Left lung (tissue), 4 donors: ENCODE measurements at regions not wholly inside any gene's neighbourhood (a gene's known extent, or its start where the extent isn't known, plus 50 kb on each side); places are given as distances from the start of the nearest gene placed in this dataset.

ENCODE experiments used
- ATAC-seq: fragments of 200-7000 bp; cut with Tn5 transposase; one replicate; pipeline ENCODE4 v1.9.1; 2020; ENCODE audit warnings: moderate library complexity
- DNase-seq, 4 donors: peaks; one replicate each; pipeline ENCODE4 v3.0.0-alpha.2; 2013 to 2020
- H3K27ac ChIP-seq, 2 donors: fragments of 200-600 bp; sonication (generic) in 1 of 2; one replicate each; pipeline versions ENCODE4 v1.5.0 to v1.8.0; 2020 to 2021
- H3K27me3 ChIP-seq, 2 donors: fragments of 200-600 bp; sonication (generic) in 1 of 2; one replicate each; pipeline versions ENCODE4 v1.5.0 to v1.8.0; 2020 to 2021
- H3K36me3 ChIP-seq, 2 donors: fragments of 200-600 bp; sonication (generic) in 1 of 2; one replicate each; pipeline versions ENCODE4 v1.5.0 to v1.8.0; 2020 to 2021
- H3K4me1 ChIP-seq, 2 donors: fragments of 200-600 bp; one replicate each; pipeline ENCODE4 v1.8.0; 2021
- H3K4me3 ChIP-seq, 2 donors: fragments of 200-600 bp; sonication (generic) in 1 of 2; one replicate each; pipeline versions ENCODE4 v1.5.0 to v1.8.0; 2020 to 2021; ENCODE audit warnings: mild to moderate bottlenecking in 1 of 2
- H3K9me3 ChIP-seq, 2 donors: fragments of 200-600 bp; sonication (generic) in 1 of 2; one replicate each; pipeline versions ENCODE4 v1.5.0 to v1.8.0; 2020 to 2021
- intact Hi-C, 2 donors: fragments of 100-400 bp; cut with DNase I; formaldehyde crosslinking; loops; one replicate each; pipeline versions ENCODE4 v1.11.2 to v1.14.2; 2022
- TF ChIP-seq, protein P1 (sequence below), 2 donors: fragments of 200-600 bp; sonication (generic) in 1 of 2; IDR thresholded peaks; one replicate each; pipeline versions ENCODE4 v1.5.0 to v1.8.0; 2021; ENCODE audit warnings: antibody characterized with exemption in 2 of 2
- donor health status: DM: no; HTN: yes; CAD: no.
- donor health status: DM: no; HTN: no; CAD: no.

DNA sequence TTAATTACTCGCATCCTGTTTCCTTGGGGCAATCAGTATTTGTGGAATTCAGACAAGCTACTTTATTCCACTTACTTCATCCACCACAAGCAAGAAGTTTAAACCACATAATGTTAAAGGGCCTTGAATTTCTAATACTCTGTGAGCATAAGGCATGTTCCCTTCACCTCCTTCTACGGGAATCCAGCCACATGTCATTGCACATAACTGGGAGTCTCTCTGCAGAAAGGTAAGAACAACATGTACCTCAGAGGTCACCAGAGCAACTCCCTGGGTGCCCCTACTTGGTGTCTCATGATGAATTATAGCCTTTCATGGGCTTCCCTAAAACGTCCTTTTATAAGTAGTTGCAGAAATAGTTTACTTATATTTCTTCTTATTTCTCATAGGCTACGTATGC lies 553.2 kb downstream of the DTWD2 start:
- DNase-seq (no peak), ATAC-seq (no peak)
- Histone ChIP-seq H3K4me1 (no peaks in the 10 kb centered on the region), H3K27ac (no peak overlapping the region), H3K27me3 (no peaks in the 10 kb centered on the region), H3K9me3 (no peaks in the 10 kb centered on the region), H3K4me3 (no peak overlapping the region), H3K36me3 (no peaks in the 10 kb centered on the region)
- intact Hi-C loops, result no loop called here
- TF ChIP-seq, protein P1, sequence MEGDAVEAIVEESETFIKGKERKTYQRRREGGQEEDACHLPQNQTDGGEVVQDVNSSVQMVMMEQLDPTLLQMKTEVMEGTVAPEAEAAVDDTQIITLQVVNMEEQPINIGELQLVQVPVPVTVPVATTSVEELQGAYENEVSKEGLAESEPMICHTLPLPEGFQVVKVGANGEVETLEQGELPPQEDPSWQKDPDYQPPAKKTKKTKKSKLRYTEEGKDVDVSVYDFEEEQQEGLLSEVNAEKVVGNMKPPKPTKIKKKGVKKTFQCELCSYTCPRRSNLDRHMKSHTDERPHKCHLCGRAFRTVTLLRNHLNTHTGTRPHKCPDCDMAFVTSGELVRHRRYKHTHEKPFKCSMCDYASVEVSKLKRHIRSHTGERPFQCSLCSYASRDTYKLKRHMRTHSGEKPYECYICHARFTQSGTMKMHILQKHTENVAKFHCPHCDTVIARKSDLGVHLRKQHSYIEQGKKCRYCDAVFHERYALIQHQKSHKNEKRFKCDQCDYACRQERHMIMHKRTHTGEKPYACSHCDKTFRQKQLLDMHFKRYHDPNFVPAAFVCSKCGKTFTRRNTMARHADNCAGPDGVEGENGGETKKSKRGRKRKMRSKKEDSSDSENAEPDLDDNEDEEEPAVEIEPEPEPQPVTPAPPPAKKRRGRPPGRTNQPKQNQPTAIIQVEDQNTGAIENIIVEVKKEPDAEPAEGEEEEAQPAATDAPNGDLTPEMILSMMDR (IDR thresholded peaks at IDR 0.05), result no peak

DNA sequence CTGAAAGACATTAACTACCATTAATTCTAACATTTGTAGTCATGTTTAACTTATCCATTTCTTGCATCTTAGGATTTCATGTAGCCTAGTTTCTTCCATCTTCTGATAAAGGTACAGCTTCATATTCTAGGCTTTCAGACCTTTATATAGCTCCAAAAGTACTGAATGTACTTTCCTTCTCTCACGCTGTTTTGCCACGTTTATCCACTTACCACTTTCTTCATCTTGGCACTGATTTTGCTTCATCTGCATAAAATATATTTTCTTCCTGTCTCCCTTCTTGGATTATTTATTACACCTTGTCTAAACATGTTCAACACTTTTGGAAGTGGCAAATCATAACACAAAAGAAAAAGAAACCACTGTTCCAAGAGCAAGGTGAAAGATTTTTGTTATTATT lies 553.8 kb downstream of the DTWD2 start:
- intact Hi-C loops, result no loop called here
- no peak overlapping the region for H3K27ac ChIP-seq
- no peaks in the 10 kb centered on the region for H3K36me3 ChIP-seq
- H3K4me3 ChIP-seq, result no peak overlapping the region
- no peak for DNase-seq
- TF ChIP-seq, protein P1 (IDR thresholded peaks at IDR 0.05), result no peak
- no peaks in the 10 kb centered on the region for H3K4me1 ChIP-seq
- no peaks in the 10 kb centered on the region for H3K27me3 ChIP-seq
- H3K9me3 ChIP-seq, result no peaks in the 10 kb centered on the region
- no peak for ATAC-seq

DNA sequence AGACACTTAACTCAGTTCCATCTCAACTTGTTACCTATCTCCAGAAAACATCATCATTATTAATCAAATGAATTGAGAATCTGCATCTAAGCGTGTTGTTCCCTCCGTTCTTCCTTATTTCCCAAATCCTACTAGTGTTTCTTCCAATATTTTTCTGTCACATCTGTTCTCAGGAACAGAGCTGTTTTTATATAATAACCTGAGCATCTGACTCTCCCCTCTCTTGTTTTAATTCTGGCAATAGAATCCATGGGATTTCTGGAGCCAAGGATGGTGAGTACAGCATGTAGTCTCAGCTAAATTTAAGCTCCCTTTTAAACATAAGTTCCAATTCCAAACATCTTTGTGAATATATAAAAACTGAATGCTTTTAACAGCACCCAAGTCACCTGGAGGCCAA lies 558.3 kb downstream of the DTWD2 start:
- ATAC-seq (no peak), DNase-seq (no peak)
- Histone ChIP-seq H3K9me3 (peaks cover 0 to 13% of the 10 kb centered on the region in 2 donors), H3K4me3 (no peak overlapping the region), H3K4me1 (no peaks in the 10 kb centered on the region), H3K27ac (no peak overlapping the region), H3K27me3 (no peaks in the 10 kb centered on the region), H3K36me3 (no peaks in the 10 kb centered on the region)
- intact Hi-C loops, result no loop called here
- TF ChIP-seq, protein P1 (IDR thresholded peaks at IDR 0.05), result no peak

DNA sequence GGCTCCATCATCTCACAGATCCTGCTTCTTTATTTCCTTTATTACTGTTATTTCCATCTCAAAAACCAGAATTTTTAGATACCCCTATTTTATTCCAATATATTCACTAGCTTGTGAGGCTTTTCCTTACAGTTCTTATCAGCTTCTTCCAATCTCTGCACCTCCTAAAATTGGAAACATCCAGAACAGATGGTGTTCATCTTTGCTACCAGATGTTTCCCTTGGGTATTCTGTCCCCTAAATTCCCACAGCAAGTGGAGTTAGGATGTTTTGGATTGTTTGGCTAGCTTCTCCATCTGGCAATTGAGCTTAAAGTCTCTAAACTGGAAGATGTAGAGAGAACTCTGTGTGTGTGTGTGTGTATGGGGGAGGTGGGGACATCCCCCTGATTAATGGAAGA lies 580.4 kb downstream of the DTWD2 start:
- H3K27ac ChIP-seq, result no peak overlapping the region
- no peak for ATAC-seq
- intact Hi-C loops, result no loop called here
- no peak overlapping the region for H3K4me3 ChIP-seq
- H3K4me1 ChIP-seq, result no peaks in the 10 kb centered on the region
- no peaks in the 10 kb centered on the region for H3K36me3 ChIP-seq
- no peaks in the 10 kb centered on the region for H3K27me3 ChIP-seq
- TF ChIP-seq, protein P1 (IDR thresholded peaks at IDR 0.05), result no peak
- peaks cover 0 to 8% of the 10 kb centered on the region in 2 donors for H3K9me3 ChIP-seq
- DNase-seq, result no peak

DNA sequence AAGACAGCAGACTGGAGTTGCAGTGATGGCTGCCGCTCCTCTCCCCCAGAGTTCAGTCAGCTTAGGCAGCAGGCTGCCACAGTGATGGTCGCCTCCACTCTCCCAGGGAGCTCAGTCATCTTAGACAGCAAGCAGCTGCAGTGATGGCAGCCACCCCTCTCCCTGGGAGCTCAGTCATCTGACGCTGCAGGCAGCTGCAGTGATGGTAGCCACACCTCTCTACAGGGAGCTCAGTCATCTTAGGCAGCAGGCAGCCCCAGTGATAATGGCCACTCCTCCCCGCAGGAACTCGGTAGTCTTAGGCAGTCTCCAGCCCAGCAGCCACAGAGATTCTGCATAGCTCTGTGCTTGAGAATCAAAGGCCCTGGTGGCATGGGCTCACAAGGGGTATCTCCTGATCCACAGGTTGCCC lies 582.7 kb downstream of the DTWD2 start:
- Histone ChIP-seq H3K27me3 (no peaks in the 10 kb centered on the region), H3K9me3 (peaks cover 0 to 18% of the 10 kb centered on the region in 2 donors), H3K27ac (no peak overlapping the region), H3K36me3 (no peaks in the 10 kb centered on the region), H3K4me3 (no peak overlapping the region), H3K4me1 (no peaks in the 10 kb centered on the region)
- TF ChIP-seq, protein P1 (IDR thresholded peaks at IDR 0.05), result no peak
- ATAC-seq (no peak), DNase-seq (peak in 3 of 4 donors; percentile 2 to 28 (median 7))
- intact Hi-C loops, result no loop called here
